ENCODE measurements at regions not wholly inside any gene's neighbourhood (a gene's known extent, or its start where the extent isn't known, plus 50 kb on each side); places are given as distances from the start of the nearest gene placed in this dataset.

GRCh38 chr2:22499082-22499839 is 885.7 kb upstream of the KLHL29 start:
- no peaks in the 10 kb centered on the region for H3K36me3 Mint-ChIP-seq
- DNase-seq (no peak), ATAC-seq (ENCODE audit: low read depth in 2 of 2) (no peak)
- no peak overlapping the region for H3K4me3 Mint-ChIP-seq
- H3K9me3 Mint-ChIP-seq, result peaks cover 0 to 19% (median 8%) of the 10 kb centered on the region in 7 donors
- H3K27me3 Mint-ChIP-seq, result no peaks in the 10 kb centered on the region
- no peak overlapping the region for H3K27ac Mint-ChIP-seq
- H3K4me1 Mint-ChIP-seq, result no peaks in the 10 kb centered on the region

- H3K9me3 Mint-ChIP-seq, result peaks cover 0 to 19% (median 11%) of the 10 kb centered on the region in 7 donors
- H3K4me1 Mint-ChIP-seq, result no peaks in the 10 kb centered on the region
- ATAC-seq (ENCODE audit: low read depth in 2 of 2) (no peak), DNase-seq (no peak)
- H3K36me3 Mint-ChIP-seq, result no peaks in the 10 kb centered on the region
- no peak overlapping the region for H3K4me3 Mint-ChIP-seq
- H3K27ac Mint-ChIP-seq, result no peak overlapping the region
- H3K27me3 Mint-ChIP-seq, result no peaks in the 10 kb centered on the region
Measured at GRCh38 chr2:22500555-22500935, 884.4 kb upstream of the KLHL29 start.

GRCh38 chr2:22501851-22502250 is 883.1 kb upstream of the KLHL29 start:
- Mint-ChIP-seq H3K9me3 (peaks cover 0 to 19% (median 10%) of the 10 kb centered on the region in 7 donors), H3K36me3 (no peaks in the 10 kb centered on the region), H3K4me1 (no peaks in the 10 kb centered on the region), H3K27ac (no peak overlapping the region), H3K4me3 (no peak overlapping the region), H3K27me3 (no peaks in the 10 kb centered on the region)
- DNase-seq (no peak), ATAC-seq (ENCODE audit: low read depth in 2 of 2) (no peak)

- no peak overlapping the region for H3K27ac Mint-ChIP-seq
Measured at GRCh38 chr2:22513563-22513962, 871.4 kb upstream of the KLHL29 start.

GRCh38 chr2:22517141-22517540 is 867.8 kb upstream of the KLHL29 start:
- H3K9me3 Mint-ChIP-seq, result peaks cover 0 to 9% (median 5%) of the 10 kb centered on the region in 7 donors
- DNase-seq (no peak), ATAC-seq (ENCODE audit: low read depth in 2 of 2) (no peak)
- H3K27me3 Mint-ChIP-seq, result peaks cover 0 to 4% (median 0%) of the 10 kb centered on the region in 3 donors
- H3K4me1 Mint-ChIP-seq, result no peaks in the 10 kb centered on the region
- no peak overlapping the region for H3K4me3 Mint-ChIP-seq
- no peaks in the 10 kb centered on the region for H3K36me3 Mint-ChIP-seq
- no peak overlapping the region for H3K27ac Mint-ChIP-seq

More at GRCh38 chr2:22513563-22513962, 871.4 kb upstream of the KLHL29 start:
- Mint-ChIP-seq H3K36me3 (no peaks in the 10 kb centered on the region), H3K9me3 (peaks cover 0 to 5% (median 3%) of the 10 kb centered on the region in 7 donors), H3K4me1 (no peaks in the 10 kb centered on the region), H3K4me3 (no peak overlapping the region), H3K27me3 (no peaks in the 10 kb centered on the region)
- ATAC-seq (ENCODE audit: low read depth in 2 of 2), result no peak
- no peak for DNase-seq

- no peak for ATAC-seq (ENCODE audit: low read depth in 2 of 2)
- no peak for DNase-seq
- Mint-ChIP-seq H3K4me3 (no peak overlapping the region), H3K27me3 (peaks cover 0 to 4% (median 0%) of the 10 kb centered on the region in 3 donors), H3K36me3 (no peaks in the 10 kb centered on the region), H3K4me1 (no peaks in the 10 kb centered on the region), H3K27ac (no peak overlapping the region), H3K9me3 (peaks cover 2 to 11% (median 4%) of the 10 kb centered on the region in 7 donors)
Measured at GRCh38 chr2:22518641-22519040, 866.3 kb upstream of the KLHL29 start.

- Mint-ChIP-seq H3K9me3 (peaks cover 2 to 15% (median 7%) of the 10 kb centered on the region in 7 donors), H3K27ac (no peak overlapping the region), H3K4me1 (no peaks in the 10 kb centered on the region), H3K36me3 (no peaks in the 10 kb centered on the region), H3K27me3 (peaks cover 0 to 4% (median 0%) of the 10 kb centered on the region in 3 donors), H3K4me3 (peak overlapping the region in 1 of 8 donors; percentile 38)
- DNase-seq, result no peak
- no peak for ATAC-seq (ENCODE audit: low read depth in 2 of 2)
Measured at GRCh38 chr2:22520369-22521288, 864.4 kb upstream of the KLHL29 start.

- H3K9me3 Mint-ChIP-seq, result peaks cover 2 to 25% (median 5%) of the 10 kb centered on the region in 7 donors
- H3K4me3 Mint-ChIP-seq, result no peak overlapping the region
- H3K36me3 Mint-ChIP-seq, result no peaks in the 10 kb centered on the region
Measured at GRCh38 chr2:22521620-22522019, 863.4 kb upstream of the KLHL29 start.

GRCh38 chr2:22525681-22526080 is 859.3 kb upstream of the KLHL29 start:
- no peaks in the 10 kb centered on the region for H3K27me3 Mint-ChIP-seq
- no peaks in the 10 kb centered on the region for H3K36me3 Mint-ChIP-seq
- peaks cover 5 to 43% (median 10%) of the 10 kb centered on the region in 7 donors for H3K9me3 Mint-ChIP-seq
- H3K27ac Mint-ChIP-seq, result no peak overlapping the region
- no peak for ATAC-seq (ENCODE audit: low read depth in 2 of 2)
- no peak overlapping the region for H3K4me3 Mint-ChIP-seq
- DNase-seq, result no peak
- H3K4me1 Mint-ChIP-seq, result no peaks in the 10 kb centered on the region

More at GRCh38 chr2:22521620-22522019, 863.4 kb upstream of the KLHL29 start:
- no peak overlapping the region for H3K27ac Mint-ChIP-seq
- no peaks in the 10 kb centered on the region for H3K4me1 Mint-ChIP-seq
- H3K27me3 Mint-ChIP-seq, result peaks cover 0 to 4% (median 0%) of the 10 kb centered on the region in 3 donors
- ATAC-seq (ENCODE audit: low read depth in 2 of 2) (no peak), DNase-seq (no peak)

GRCh38 chr2:22530131-22530530 is 854.8 kb upstream of the KLHL29 start:
- Mint-ChIP-seq H3K4me1 (no peaks in the 10 kb centered on the region), H3K36me3 (no peaks in the 10 kb centered on the region), H3K4me3 (no peak overlapping the region), H3K27ac (no peak overlapping the region), H3K27me3 (no peaks in the 10 kb centered on the region), H3K9me3 (peaks cover 0 to 39% (median 12%) of the 10 kb centered on the region in 7 donors)
- ATAC-seq (ENCODE audit: low read depth in 2 of 2) (no peak), DNase-seq (no peak)

- ATAC-seq (ENCODE audit: low read depth in 2 of 2) (no peak), DNase-seq (no peak)
- Mint-ChIP-seq H3K27me3 (no peaks in the 10 kb centered on the region), H3K4me1 (no peaks in the 10 kb centered on the region), H3K9me3 (peaks cover under 1 to 11% (median 6%) of the 10 kb centered on the region in 7 donors), H3K27ac (no peak overlapping the region), H3K4me3 (no peak overlapping the region), H3K36me3 (no peaks in the 10 kb centered on the region)
Measured at GRCh38 chr2:22536133-22536532, 848.8 kb upstream of the KLHL29 start.

GRCh38 chr2:22554453-22554852 is 830.5 kb upstream of the KLHL29 start:
- Mint-ChIP-seq H3K27ac (no peak overlapping the region), H3K9me3 (peaks cover 3 to 20% (median 5%) of the 10 kb centered on the region in 7 donors), H3K4me3 (no peak overlapping the region), H3K4me1 (no peaks in the 10 kb centered on the region), H3K36me3 (no peaks in the 10 kb centered on the region), H3K27me3 (no peaks in the 10 kb centered on the region)
- ATAC-seq (ENCODE audit: low read depth in 2 of 2), result no peak
- no peak for DNase-seq

- Mint-ChIP-seq H3K27me3 (no peaks in the 10 kb centered on the region), H3K27ac (no peak overlapping the region)
Measured at GRCh38 chr2:22557406-22557805, 827.6 kb upstream of the KLHL29 start.

More at GRCh38 chr2:22557406-22557805, 827.6 kb upstream of the KLHL29 start:
- Mint-ChIP-seq H3K4me3 (no peak overlapping the region), H3K4me1 (no peaks in the 10 kb centered on the region), H3K36me3 (no peaks in the 10 kb centered on the region), H3K9me3 (peaks cover 0 to 10% (median 3%) of the 10 kb centered on the region in 7 donors)
- no peak for ATAC-seq (ENCODE audit: low read depth in 2 of 2)
- no peak for DNase-seq
